ENCODE measurements at regions not wholly inside any gene's neighbourhood (a gene's known extent, or its start where the extent isn't known, plus 50 kb on each side); places are given as distances from the start of the nearest gene placed in this dataset.

GRCh38 chr12:85559536-85559935 lies 276.7 kb downstream of the RASSF9 start:
- Mint-ChIP-seq H3K4me3 (no peak overlapping the region), H3K4me1 (no peaks in the 10 kb centered on the region), H3K27ac (no peak overlapping the region), H3K36me3 (no peaks in the 10 kb centered on the region), H3K9me3 (no peaks in the 10 kb centered on the region), H3K27me3 (ENCODE audit: insufficient read depth, low read depth) (no peaks in the 10 kb centered on the region)
- Histone ChIP-seq H3K36me3 (no peaks in the 10 kb centered on the region), H4K20me1 (ENCODE audit: low read depth) (no peaks in the 10 kb centered on the region), H3K4me3 (no peak overlapping the region), H3K9ac (no peak overlapping the region), H3K79me2 (ENCODE audit: low read depth) (no peaks in the 10 kb centered on the region), H3K9me3 (ENCODE audit: low read depth) (no peaks in the 10 kb centered on the region), H2AFZ (replicated peaks) (no peak overlapping the region), H3F3A (ENCODE audit: low read depth) (no peaks in the 10 kb centered on the region), H3K4me2 (no peak overlapping the region), H3K4me1 (no peaks in the 10 kb centered on the region), H3K27ac (no peak overlapping the region), H3K27me3 (no peaks in the 10 kb centered on the region)
- DNase-seq (ENCODE audit: low spot score) = no peak
- TF ChIP-seq CTCF (IDR thresholded peaks at IDR 0.05) (no peak), EZH2 (IDR thresholded peaks at IDR 0.05) (no peak), EZH2phosphoT487 (IDR thresholded peaks at IDR 0.05) (no peak)

GRCh38 chr12:85562765-85563164 lies 273.4 kb downstream of the RASSF9 start:
- no peak overlapping the region for H3K27ac Mint-ChIP-seq
- no peaks in the 10 kb centered on the region for H3K4me1 Mint-ChIP-seq
- no peak overlapping the region for H3K4me3 Mint-ChIP-seq
- H3K9me3 Mint-ChIP-seq = no peaks in the 10 kb centered on the region
- Histone ChIP-seq H3K4me3 (no peak overlapping the region), H3K9ac (no peak overlapping the region), H2AFZ (replicated peaks) (no peak overlapping the region), H3K27ac (no peak overlapping the region), H3K36me3 (no peaks in the 10 kb centered on the region), H3F3A (ENCODE audit: low read depth) (no peaks in the 10 kb centered on the region), H3K4me2 (no peak overlapping the region), H3K27me3 (no peaks in the 10 kb centered on the region), H3K4me1 (no peaks in the 10 kb centered on the region), H4K20me1 (ENCODE audit: low read depth) (no peaks in the 10 kb centered on the region), H3K9me3 (ENCODE audit: low read depth) (no peaks in the 10 kb centered on the region), H3K79me2 (ENCODE audit: low read depth) (no peaks in the 10 kb centered on the region)
- no peak for TF ChIP-seq EZH2 (IDR thresholded peaks at IDR 0.05)
- no peak for TF ChIP-seq CTCF (IDR thresholded peaks at IDR 0.05)
- TF ChIP-seq EZH2phosphoT487 (IDR thresholded peaks at IDR 0.05) = no peak
- no peaks in the 10 kb centered on the region for H3K27me3 Mint-ChIP-seq (ENCODE audit: insufficient read depth, low read depth)
- no peak for DNase-seq (ENCODE audit: low spot score)
- no peaks in the 10 kb centered on the region for H3K36me3 Mint-ChIP-seq

- no peak overlapping the region for H3K4me3 Mint-ChIP-seq
- H3K36me3 ChIP-seq = no peaks in the 10 kb centered on the region
- TF ChIP-seq EZH2phosphoT487 (IDR thresholded peaks at IDR 0.05) = no peak
- TF ChIP-seq CTCF (IDR thresholded peaks at IDR 0.05) = no peak
- no peak for TF ChIP-seq EZH2 (IDR thresholded peaks at IDR 0.05)
Measured at GRCh38 chr12:85564786-85565185, 271.4 kb downstream of the RASSF9 start.

More at GRCh38 chr12:85564786-85565185, 271.4 kb downstream of the RASSF9 start:
- H2AFZ ChIP-seq (replicated peaks) = no peak overlapping the region
- H3F3A ChIP-seq (ENCODE audit: low read depth) = no peaks in the 10 kb centered on the region
- Mint-ChIP-seq H3K27me3 (ENCODE audit: insufficient read depth, low read depth) (no peaks in the 10 kb centered on the region), H3K9me3 (no peaks in the 10 kb centered on the region), H3K27ac (no peak overlapping the region), H3K4me1 (no peaks in the 10 kb centered on the region), H3K36me3 (no peaks in the 10 kb centered on the region)
- no peaks in the 10 kb centered on the region for H3K27me3 ChIP-seq
- no peak overlapping the region for H3K27ac ChIP-seq
- DNase-seq (ENCODE audit: low spot score) = no peak
- H4K20me1 ChIP-seq (ENCODE audit: low read depth) = no peaks in the 10 kb centered on the region
- no peak overlapping the region for H3K4me3 ChIP-seq
- H3K9ac ChIP-seq = no peak overlapping the region
- H3K4me2 ChIP-seq = no peak overlapping the region
- H3K79me2 ChIP-seq (ENCODE audit: low read depth) = no peaks in the 10 kb centered on the region
- no peaks in the 10 kb centered on the region for H3K9me3 ChIP-seq (ENCODE audit: low read depth)
- H3K4me1 ChIP-seq = no peaks in the 10 kb centered on the region

Measured in neural progenitor cell (in vitro differentiated cells).